SK-N-SH (cell line): ENCODE measurements at regions not wholly inside any gene's neighbourhood (a gene's known extent, or its start where the extent isn't known, plus 50 kb on each side); places are given as distances from the start of the nearest gene placed in this dataset.

ENCODE experiments used
- CTCF ChIA-PET: fragments of 300-600, 350-600 bp; formaldehyde crosslinking; extraction: SDS; loops from one replicate; lab custom pipeline; 2021; lab: Yijun Ruan, JAX
- POLR2A ChIA-PET: fragments of 350-600 bp; sonication (Branson Sonifier 250); formaldehyde crosslinking; extraction: SDS; loops from one replicate; lab custom pipeline; 2020; ENCODE audit warnings: antibody characterized with exemption, inconsistent platforms; lab: Yijun Ruan, JAX
- DNase-seq: peaks from one replicate; pipeline ENCODE4 v3.0.0; 2012
- H2AFZ ChIP-seq: fragments of 200-600 bp; sonication (generic); 2 replicates; pipeline ENCODE4 v1.8.1; 2016; ENCODE audit warnings: antibody characterized with exemption, mild to moderate bottlenecking, low read depth
- H3F3A ChIP-seq: fragments of 200-600 bp; sonication (generic); replicated peaks from 2 replicates; pipeline ENCODE3; 2016; ENCODE audit warnings: antibody characterized with exemption, mild to moderate bottlenecking; ENCODE audit not compliant: insufficient read depth
- H3K27ac ChIP-seq, 2 experiments: fragments of 200-500 bp in 1 of 2; fragments of 200-600 bp in 1 of 2; sonication (Bioruptor generic) in 1 of 2; sonication (generic), shearing (Covaris generic) in 1 of 2; 2 replicates each; pipeline versions ENCODE4 v1.5.1 to v1.6.1; 2014 to 2016; ENCODE audit warnings: low read depth in 2 of 2, inconsistent platforms in 1 of 2, low read length in 1 of 2, mild to moderate bottlenecking in 1 of 2, mixed read lengths in 1 of 2
- H3K27me3 ChIP-seq: fragments of 200-600 bp; sonication (generic), shearing (Covaris generic); 2 replicates; pipeline ENCODE4 v1.6.1; 2016; ENCODE audit warnings: mixed run types; ENCODE audit not compliant: insufficient read depth
- H3K36me3 ChIP-seq, 2 experiments: fragments of 200-500 bp in 1 of 2; fragments of 200-600 bp in 1 of 2; sonication (Bioruptor generic) in 1 of 2; sonication (generic) in 1 of 2; replicated peaks in 1 of 2; 2 replicates each; pipeline versions ENCODE3 to v1.5.1; 2014 to 2016; ENCODE audit warnings: low read length in 1 of 2, mild to moderate bottlenecking in 1 of 2; ENCODE audit not compliant: insufficient read depth in 2 of 2, control insufficient read depth in 1 of 2
- H3K4me1 ChIP-seq, 2 experiments: fragments of 200-500 bp in 1 of 2; fragments of 200-600 bp in 1 of 2; sonication (Bioruptor generic) in 1 of 2; sonication (generic), shearing (Covaris generic) in 1 of 2; 2 replicates each; pipeline versions ENCODE4 v1.5.1 to v1.6.1; 2014 to 2016; ENCODE audit warnings: low read depth in 1 of 2, low read length in 1 of 2, mixed run types in 1 of 2; ENCODE audit not compliant: insufficient read depth in 2 of 2, control insufficient read depth in 1 of 2
- H3K4me2 ChIP-seq: fragments of 200-600 bp; sonication (generic), shearing (Covaris generic); 2 replicates; pipeline ENCODE4 v1.6.1; 2017; ENCODE audit warnings: mixed run types
- H3K4me3 ChIP-seq, 2 experiments: fragments of 200-500 bp in 1 of 2; fragments of 200-600 bp in 1 of 2; sonication (Bioruptor generic) in 1 of 2; sonication (generic), shearing (Covaris generic) in 1 of 2; 2 replicates each; pipeline versions ENCODE4 v1.5.1 to v1.8.1; 2014 to 2016; ENCODE audit warnings: low read depth in 2 of 2, inconsistent platforms in 1 of 2, low read length in 1 of 2, mild to moderate bottlenecking in 1 of 2, mixed read lengths in 1 of 2, moderate library complexity in 1 of 2
- H3K79me2 ChIP-seq: fragments of 200-600 bp; sonication (generic); 2 replicates; pipeline ENCODE4 v1.8.1; 2017; ENCODE audit warnings: mild to moderate bottlenecking; ENCODE audit not compliant: insufficient read depth
- H3K9ac ChIP-seq: fragments of 200-600 bp; sonication (generic); 2 replicates; pipeline ENCODE4 v1.6.1; 2017; ENCODE audit warnings: mixed run types
- H3K9me2 ChIP-seq: fragments of 200-600 bp; sonication (generic); 2 replicates; pipeline ENCODE4 v1.6.1; 2017; ENCODE audit warnings: mixed run types
- H3K9me3 ChIP-seq: fragments of 200-600 bp; sonication (generic); 2 replicates; pipeline ENCODE4 v1.6.1; 2017; ENCODE audit warnings: mixed run types, mild to moderate bottlenecking, moderate library complexity
- H4K20me1 ChIP-seq: fragments of 200-600 bp; sonication (generic); 2 replicates; pipeline ENCODE4 v1.6.1; 2017; ENCODE audit warnings: mild to moderate bottlenecking, mixed run types; ENCODE audit not compliant: insufficient read depth
- ELF1 ChIP-seq: IDR thresholded peaks from 2 replicates; pipeline ENCODE4 v1.4.0; 2012
- EP300 ChIP-seq, 2 experiments: IDR thresholded peaks; 2 replicates each; pipeline versions ENCODE4 v1.4.0 to v1.6.1; 2012; ENCODE audit warnings: borderline replicate concordance in 1 of 2, low read depth in 1 of 2, low read length in 1 of 2
- EZH2phosphoT487 ChIP-seq: fragments of 200-600 bp; sonication (generic); IDR thresholded peaks from 2 replicates; pipeline ENCODE4 v1.6.1; 2017; ENCODE audit warnings: low read depth, mixed run types, mild to moderate bottlenecking, antibody characterized with exemption, moderate library complexity, borderline replicate concordance
- FOXJ3 ChIP-seq: sonication (generic); formaldehyde crosslinking; IDR thresholded peaks from 2 replicates; pipeline ENCODE4 v1.5.1; 2020; ENCODE audit warnings: mild to moderate bottlenecking, missing genetic modification reagents
- GABPA ChIP-seq: IDR thresholded peaks from 2 replicates; pipeline ENCODE4 v1.4.0; 2012; ENCODE audit warnings: low read depth, mild to moderate bottlenecking
- GATA2 ChIP-seq: sonication (generic); formaldehyde crosslinking; IDR thresholded peaks from 2 replicates; pipeline ENCODE4 v1.5.0; 2020; ENCODE audit warnings: mild to moderate bottlenecking, missing genetic modification reagents
- MEF2A ChIP-seq: IDR thresholded peaks from 2 replicates; pipeline ENCODE4 v1.4.0; 2012; ENCODE audit warnings: low read depth, borderline replicate concordance
- MXI1 ChIP-seq: IDR thresholded peaks from 2 replicates; pipeline ENCODE4 v1.6.1; 2012; ENCODE audit warnings: mild to moderate bottlenecking, low read depth, low read length, improper control_type of control experiment
- NRF1 ChIP-seq: IDR thresholded peaks from 2 replicates; pipeline ENCODE4 v1.6.1; 2012; ENCODE audit warnings: low read depth, mild to moderate bottlenecking, low read length
- RAD21 ChIP-seq: IDR thresholded peaks from 2 replicates; pipeline ENCODE4 v1.6.1; 2012; ENCODE audit warnings: mild to moderate bottlenecking, low read length
- RFX5 ChIP-seq: IDR thresholded peaks from 2 replicates; pipeline ENCODE4 v1.6.1; 2012; ENCODE audit warnings: mild to moderate bottlenecking, improper control_type of control experiment, low read length
- RXRA ChIP-seq: IDR thresholded peaks from 2 replicates; pipeline ENCODE4 v1.4.0; 2012; ENCODE audit warnings: low read depth, mild to moderate bottlenecking, borderline replicate concordance
- SIN3A ChIP-seq: IDR thresholded peaks from 2 replicates; pipeline ENCODE4 v1.6.1; 2012; ENCODE audit warnings: low read depth, mild to moderate bottlenecking, low read length, moderate library complexity, borderline replicate concordance
- SMC3 ChIP-seq: IDR thresholded peaks from 2 replicates; pipeline ENCODE4 v1.6.1; 2012; ENCODE audit warnings: low read depth, low read length, improper control_type of control experiment
- TCF12 ChIP-seq: IDR thresholded peaks from 2 replicates; pipeline ENCODE4 v1.4.0; 2012
- TEAD4 ChIP-seq: IDR thresholded peaks from 2 replicates; pipeline ENCODE4 v1.4.0; 2012; ENCODE audit warnings: mild to moderate bottlenecking, borderline replicate concordance; ENCODE audit not compliant: insufficient read depth
- YY1 ChIP-seq: IDR thresholded peaks from 2 replicates; pipeline ENCODE4 v1.4.0; 2012; ENCODE audit warnings: low read depth, mild to moderate bottlenecking
- TF ChIP-seq, protein P1 (sequence below): fragments of 150-350 bp; IDR thresholded peaks from 2 replicates; pipeline ENCODE4 v1.6.1; 2017; ENCODE audit warnings: antibody characterized with exemption, low read length, low read depth, borderline replicate concordance
- TF ChIP-seq, protein P2 (sequence below): IDR thresholded peaks from 2 replicates; pipeline ENCODE4 v1.6.1; 2012; ENCODE audit warnings: mild to moderate bottlenecking, low read depth, low read length, moderate library complexity
- TF ChIP-seq, protein P3 (sequence below): IDR thresholded peaks from 2 replicates; pipeline ENCODE4 v1.4.0; 2012; ENCODE audit warnings: low read depth

DNA sequence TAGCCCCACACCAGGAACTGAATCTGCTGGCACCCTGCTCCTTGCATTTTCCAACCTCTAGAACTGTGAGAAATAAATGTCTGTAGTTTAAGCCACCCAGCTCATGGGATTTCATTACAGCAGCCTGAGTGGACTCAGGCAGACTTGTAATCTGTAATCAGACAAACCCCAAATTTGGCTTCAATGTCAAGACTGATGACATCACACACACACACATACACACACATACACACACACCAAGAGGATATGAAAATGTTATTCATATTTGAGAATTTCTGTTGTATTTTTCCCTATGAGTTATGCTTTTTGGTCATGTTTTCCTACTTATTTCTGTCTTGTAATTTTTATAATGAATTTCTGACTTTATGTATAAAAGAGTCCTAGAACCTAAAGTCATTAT, 83.8 kb upstream of the GLI2 start:
- H3K9ac ChIP-seq: no peak overlapping the region
- H2AFZ ChIP-seq: no peak overlapping the region
- H3K9me3 ChIP-seq: peaks cover 15% of the 10 kb centered on the region
- no peaks in the 10 kb centered on the region for H3F3A ChIP-seq
- no peak for TF ChIP-seq YY1
- no peak for TF ChIP-seq EP300 (IDR thresholded peaks at IDR 0.05; ENCODE audit: borderline replicate concordance in 1 of 2, low read depth in 1 of 2, low read length in 1 of 2)
- TF ChIP-seq GATA2 (CRISPR knock-in tag): no peak
- TF ChIP-seq EZH2phosphoT487: no peak
- TF ChIP-seq, protein P1, sequence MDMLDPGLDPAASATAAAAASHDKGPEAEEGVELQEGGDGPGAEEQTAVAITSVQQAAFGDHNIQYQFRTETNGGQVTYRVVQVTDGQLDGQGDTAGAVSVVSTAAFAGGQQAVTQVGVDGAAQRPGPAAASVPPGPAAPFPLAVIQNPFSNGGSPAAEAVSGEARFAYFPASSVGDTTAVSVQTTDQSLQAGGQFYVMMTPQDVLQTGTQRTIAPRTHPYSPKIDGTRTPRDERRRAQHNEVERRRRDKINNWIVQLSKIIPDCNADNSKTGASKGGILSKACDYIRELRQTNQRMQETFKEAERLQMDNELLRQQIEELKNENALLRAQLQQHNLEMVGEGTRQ: no peak
- no peak for TF ChIP-seq ELF1
- TF ChIP-seq SIN3A: no peak
- TF ChIP-seq GABPA: no peak
- TF ChIP-seq RXRA: no peak
- no peak for TF ChIP-seq TCF12
- TF ChIP-seq RAD21: no peak
- no peak for TF ChIP-seq SMC3
- no peak for TF ChIP-seq FOXJ3 (CRISPR knock-in tag)
- TF ChIP-seq NRF1: no peak
- TF ChIP-seq, protein P2, sequence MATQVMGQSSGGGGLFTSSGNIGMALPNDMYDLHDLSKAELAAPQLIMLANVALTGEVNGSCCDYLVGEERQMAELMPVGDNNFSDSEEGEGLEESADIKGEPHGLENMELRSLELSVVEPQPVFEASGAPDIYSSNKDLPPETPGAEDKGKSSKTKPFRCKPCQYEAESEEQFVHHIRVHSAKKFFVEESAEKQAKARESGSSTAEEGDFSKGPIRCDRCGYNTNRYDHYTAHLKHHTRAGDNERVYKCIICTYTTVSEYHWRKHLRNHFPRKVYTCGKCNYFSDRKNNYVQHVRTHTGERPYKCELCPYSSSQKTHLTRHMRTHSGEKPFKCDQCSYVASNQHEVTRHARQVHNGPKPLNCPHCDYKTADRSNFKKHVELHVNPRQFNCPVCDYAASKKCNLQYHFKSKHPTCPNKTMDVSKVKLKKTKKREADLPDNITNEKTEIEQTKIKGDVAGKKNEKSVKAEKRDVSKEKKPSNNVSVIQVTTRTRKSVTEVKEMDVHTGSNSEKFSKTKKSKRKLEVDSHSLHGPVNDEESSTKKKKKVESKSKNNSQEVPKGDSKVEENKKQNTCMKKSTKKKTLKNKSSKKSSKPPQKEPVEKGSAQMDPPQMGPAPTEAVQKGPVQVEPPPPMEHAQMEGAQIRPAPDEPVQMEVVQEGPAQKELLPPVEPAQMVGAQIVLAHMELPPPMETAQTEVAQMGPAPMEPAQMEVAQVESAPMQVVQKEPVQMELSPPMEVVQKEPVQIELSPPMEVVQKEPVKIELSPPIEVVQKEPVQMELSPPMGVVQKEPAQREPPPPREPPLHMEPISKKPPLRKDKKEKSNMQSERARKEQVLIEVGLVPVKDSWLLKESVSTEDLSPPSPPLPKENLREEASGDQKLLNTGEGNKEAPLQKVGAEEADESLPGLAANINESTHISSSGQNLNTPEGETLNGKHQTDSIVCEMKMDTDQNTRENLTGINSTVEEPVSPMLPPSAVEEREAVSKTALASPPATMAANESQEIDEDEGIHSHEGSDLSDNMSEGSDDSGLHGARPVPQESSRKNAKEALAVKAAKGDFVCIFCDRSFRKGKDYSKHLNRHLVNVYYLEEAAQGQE: no peak
- no peak for TF ChIP-seq MXI1
- TF ChIP-seq MEF2A: no peak
- no peak for TF ChIP-seq RFX5
- TF ChIP-seq, protein P3, sequence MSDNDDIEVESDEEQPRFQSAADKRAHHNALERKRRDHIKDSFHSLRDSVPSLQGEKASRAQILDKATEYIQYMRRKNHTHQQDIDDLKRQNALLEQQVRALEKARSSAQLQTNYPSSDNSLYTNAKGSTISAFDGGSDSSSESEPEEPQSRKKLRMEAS: no peak
- no peak for TF ChIP-seq TEAD4
- TF ChIP-seq, all 33 proteins: peak for 0
- Histone ChIP-seq H3K4me2 (no peak overlapping the region), H3K27ac (no peak overlapping the region), H3K4me1 (no peaks in the 10 kb centered on the region), H4K20me1 (no peaks in the 10 kb centered on the region), H3K27me3 (no peaks in the 10 kb centered on the region), H3K4me3 (no peak overlapping the region), H3K9me2 (no peaks in the 10 kb centered on the region), H3K36me3 (no peaks in the 10 kb centered on the region), H3K79me2 (no peaks in the 10 kb centered on the region)
- ChIA-PET POLR2A (no interaction called here), CTCF (interaction anchor here (1.3 kb wide), 1 partner anchor 19 kb away, joined by 4 read pairs; no protein-coding TSS in a partner anchor)
- DNase-seq: no peak
